Heart right ventricle (tissue), 16 donors: ENCODE measurements at regions not wholly inside any gene's neighbourhood (a gene's known extent, or its start where the extent isn't known, plus 50 kb on each side); places are given as distances from the start of the nearest gene placed in this dataset.
"Not testable (repeated sequence)": the region's sequence is repeated elsewhere in the genome, so short reads cannot be mapped to it uniquely, and the experiment has no call there.

Experiments used
- ATAC-seq, 8 donors: fragments of 200-7000 bp; cut with Tn5 transposase; one replicate each; pipeline ENCODE4 v1.9.1; 2020; ENCODE audit warnings: mild to moderate bottlenecking in 8 of 8, moderate library complexity in 8 of 8, moderate number of reproducible peaks in 1 of 8
- DNase-seq, 2 donors: peaks; one replicate each; pipeline ENCODE4 v3.0.0-alpha.2; 2020
- H3K27ac ChIP-seq, 10 donors: fragments of 200-600 bp; sonication (generic) in 2 of 10; one replicate each; pipeline versions ENCODE4 v1.5.0 to v1.8.0; 2020 to 2022; ENCODE audit warnings: mild to moderate bottlenecking in 3 of 10
- H3K27me3 ChIP-seq, 7 donors: fragments of 200-600 bp; one replicate each; pipeline ENCODE4 v1.8.0; 2021 to 2022; ENCODE audit warnings: mild to moderate bottlenecking in 2 of 7
- H3K36me3 ChIP-seq, 9 donors: fragments of 200-600 bp; sonication (generic) in 1 of 9; one replicate each; pipeline versions ENCODE4 v1.5.0 to v1.8.0; 2020 to 2022; ENCODE audit warnings: mild to moderate bottlenecking in 2 of 9
- H3K4me1 ChIP-seq, 9 donors: fragments of 200-600 bp; sonication (generic) in 1 of 9; one replicate each; pipeline versions ENCODE4 v1.5.0 to v1.8.0; 2020 to 2022; ENCODE audit warnings: mild to moderate bottlenecking in 4 of 9
- H3K4me3 ChIP-seq, 10 donors: fragments of 200-600 bp; sonication (generic) in 2 of 10; one replicate each; pipeline versions ENCODE4 v1.5.0 to v1.8.0; 2020 to 2022; ENCODE audit warnings: mild to moderate bottlenecking in 7 of 10, moderate library complexity in 2 of 10
- H3K9me3 ChIP-seq, 11 donors: fragments of 200-600 bp in 10 of 11; sonication (generic) in 2 of 11; one replicate each; pipeline versions ENCODE4 v1.5.0 to v1.8.0; 2013 to 2022; ENCODE audit warnings: mild to moderate bottlenecking in 2 of 11, control low read depth in 1 of 11, moderate library complexity in 1 of 11
- CTCF ChIP-seq, 9 donors: fragments of 200-600 bp; sonication (generic) in 2 of 9; IDR thresholded peaks; one replicate each; pipeline versions ENCODE4 v1.5.0 to v1.8.0; 2021 to 2022; ENCODE audit warnings: antibody characterized with exemption in 9 of 9, mild to moderate bottlenecking in 5 of 9, moderate library complexity in 1 of 9
- WGBS, 2 donors: extraction: QIAGEN DNeasy Blood & Tissue Kit; methylation state at CpG; one replicate each; pipeline ENCODE4 v1.1.7; 2013; ENCODE audit warnings: inconsistent platforms in 1 of 2; 5-methylcytosine and 5-hydroxymethylcytosine counted together
- intact Hi-C, 10 donors: fragments of 100-400 bp; cut with DNase I; formaldehyde crosslinking; loops; one replicate each; pipeline versions ENCODE4 v1.11.1 to v1.14.2; 2022
- donor health status: Arrhythmogenic right ventricular cardiomyopathy.
- donor health status: ischemic (EF 13 %, LVEDD 7.1; RV severe dilation, severe dysfunction).
- donor health status: healthy with polysubstance abuse.
- donor health status: DM: no; HTN: yes; CAD: no.
- donor health status: DM: no; HTN: no; CAD: no.
- donor health status: ischemic (EF 25% LVEDD 6.9; RV normal size, moderate dysfunction).
- donor health status: ischemic (EF 25% LVEDD 5.7; RV mildly dilated, moderate dysfunction).
- donor health status: healthy.
- donor health status: DM: yes; HTN: yes; CAD: no.
- donor health status: Ischemic cardiomyopathy.
- donor health status: ischemic (EF 35%, LVEDD 5.7; RV mildly dilated, moderate dysfunction).
- donor health status: nonischemic (EF 11% LVEDD 7.7; RV severe dilation, severe dysfunction).
- donor health status: DM: yes; HTN: yes; CAD: no.
- donor health status: PGD.
- donor health status: ischemic (EF 29% LVEDD 5.4; RV normal size, mild dysfunction).
- donor health status: nonischemic (EF 23%, LVEDD 6.1; RV moderate dilation, normal function).

- 60 to 63% methylated on average over 2 of the region's 2 CpGs for WGBS, 2 donors
- Histone ChIP-seq H3K4me1 (no peaks in the 10 kb centered on the region), H3K36me3 (no peaks in the 10 kb centered on the region), H3K27ac (no peak overlapping the region), H3K9me3 (peaks cover 0 to 18% (median 0%) of the 10 kb centered on the region in 11 donors), H3K27me3 (no peaks in the 10 kb centered on the region), H3K4me3 (no peak overlapping the region)
- intact Hi-C loops: loop anchor here in 1 of 10 donors (10.0 kb wide), 1 partner anchor 421 kb away; no protein-coding TSS in a partner anchor
- DNase-seq (no peak), ATAC-seq (no peak)
- TF ChIP-seq CTCF (IDR thresholded peaks at IDR 0.05): no peak
Observed at GRCh38 chr4:107423677-107424405, 296.2 kb downstream of the PAPSS1 start.

- H3K27ac ChIP-seq, H3K27me3 ChIP-seq, ATAC-seq, intact Hi-C loops, DNase-seq, H3K36me3 ChIP-seq, H3K4me3 ChIP-seq, H3K4me1 ChIP-seq: not testable (repeated sequence)
- peaks cover 0 to 18% (median 0%) of the 10 kb centered on the region in 11 donors for H3K9me3 ChIP-seq
- 72 to 75% methylated on average over 2 of the region's 2 CpGs for WGBS, 2 donors
Observed at GRCh38 chr4:107419536-107419935, 300.5 kb downstream of the PAPSS1 start.

GRCh38 chr4:107419052-107419451 lies 301.0 kb downstream of the PAPSS1 start:
- H3K9me3 ChIP-seq: peaks cover 0 to 18% (median 0%) of the 10 kb centered on the region in 11 donors
- intact Hi-C loops: no loop called here
- no peak for TF ChIP-seq CTCF (IDR thresholded peaks at IDR 0.05)
- DNase-seq (no peak), ATAC-seq (no peak)
- no peaks in the 10 kb centered on the region for H3K27me3 ChIP-seq
- no peaks in the 10 kb centered on the region for H3K36me3 ChIP-seq
- no peaks in the 10 kb centered on the region for H3K4me1 ChIP-seq
- H3K27ac ChIP-seq: no peak overlapping the region
- H3K4me3 ChIP-seq: no peak overlapping the region
- 72 to 99% methylated on average over 2 of the region's 2 CpGs for WGBS, 2 donors

GRCh38 chr4:107415490-107415889 lies 304.5 kb downstream of the PAPSS1 start:
- ATAC-seq, H3K4me1 ChIP-seq, intact Hi-C loops, H3K4me3 ChIP-seq, DNase-seq, H3K36me3 ChIP-seq, H3K27ac ChIP-seq, H3K27me3 ChIP-seq: not testable (repeated sequence)
- WGBS, 2 donors: 96% methylated on average over 5 of the region's 5 CpGs
- H3K9me3 ChIP-seq: peaks cover 0 to 23% (median 0%) of the 10 kb centered on the region in 11 donors

- H3K4me1 ChIP-seq, ATAC-seq, H3K27ac ChIP-seq, H3K36me3 ChIP-seq, H3K27me3 ChIP-seq, DNase-seq, H3K4me3 ChIP-seq, intact Hi-C loops: not testable (repeated sequence)
- peaks cover 0 to 20% (median 0%) of the 10 kb centered on the region in 11 donors for H3K9me3 ChIP-seq
- 82 to 89% methylated on average over 7 of the region's 7 CpGs for WGBS, 2 donors
Observed at GRCh38 chr4:107409872-107410271, 310.2 kb downstream of the PAPSS1 start.

- H3K4me3 ChIP-seq: no peak overlapping the region
- no peak for ATAC-seq
- H3K27ac ChIP-seq: no peak overlapping the region
- no peak for TF ChIP-seq CTCF (IDR thresholded peaks at IDR 0.05)
- H3K4me1 ChIP-seq: no peaks in the 10 kb centered on the region
- H3K9me3 ChIP-seq: peaks cover 0 to 20% (median 0%) of the 10 kb centered on the region in 11 donors
- no peaks in the 10 kb centered on the region for H3K27me3 ChIP-seq
- intact Hi-C loops: no loop called here
- no peak for DNase-seq
- WGBS, 2 donors: 44 to 60% methylated on average over 2 of the region's 2 CpGs
- no peaks in the 10 kb centered on the region for H3K36me3 ChIP-seq
Observed at GRCh38 chr4:107408968-107409367, 311.1 kb downstream of the PAPSS1 start.
